ENCODE measurements at regions not wholly inside any gene's neighbourhood (a gene's known extent, or its start where the extent isn't known, plus 50 kb on each side); places are given as distances from the start of the nearest gene placed in this dataset.
"Not testable (repeated sequence)": the region's sequence is repeated elsewhere in the genome, so short reads cannot be mapped to it uniquely, and the experiment has no call there.

GRCh38 chr2:31651736-31652135 lies 71.0 kb upstream of the SRD5A2 start:
- no peak for ATAC-seq
- no peak for TF ChIP-seq ZFP30 (CRISPR knock-in tag; IDR thresholded peaks at IDR 0.05)
- no peak for TF ChIP-seq ARNTL (CRISPR knock-in tag; IDR thresholded peaks at IDR 0.05; ENCODE audit: borderline replicate concordance, low read depth)
- TF ChIP-seq RARB (CRISPR knock-in tag; IDR thresholded peaks at IDR 0.05), result no peak
- no peak for TF ChIP-seq OSR1 (CRISPR knock-in tag; IDR thresholded peaks at IDR 0.05)
- TF ChIP-seq SNAI2 (CRISPR knock-in tag; IDR thresholded peaks at IDR 0.05), result no peak
- no peak for TF ChIP-seq ZNF8 (CRISPR knock-in tag; IDR thresholded peaks at IDR 0.05)
- no peak for TF ChIP-seq ISL1 (CRISPR knock-in tag; IDR thresholded peaks at IDR 0.05)
- no peak for TF ChIP-seq TSHZ2 (CRISPR knock-in tag; IDR thresholded peaks at IDR 0.05)
- TF ChIP-seq CSDC2 (CRISPR knock-in tag; IDR thresholded peaks at IDR 0.05), result no peak
- no peak for TF ChIP-seq ZFP3 (CRISPR knock-in tag; IDR thresholded peaks at IDR 0.05)
- TF ChIP-seq PPARA (CRISPR knock-in tag; IDR thresholded peaks at IDR 0.05; ENCODE audit: borderline replicate concordance), result no peak
- TF ChIP-seq CSRNP3 (CRISPR knock-in tag; IDR thresholded peaks at IDR 0.05), result no peak
- TF ChIP-seq ZC3H10 (CRISPR knock-in tag; IDR thresholded peaks at IDR 0.05), result no peak

GRCh38 chr2:31651267-31651666 lies 70.5 kb upstream of the SRD5A2 start:
- ATAC-seq, result no peak
- TF ChIP-seq ZFP3 (CRISPR knock-in tag; IDR thresholded peaks at IDR 0.05) (no peak), ISL1 (CRISPR knock-in tag; IDR thresholded peaks at IDR 0.05) (no peak), CREB5 (CRISPR knock-in tag; IDR thresholded peaks at IDR 0.05; ENCODE audit: low read depth) (no peak), ZNF8 (CRISPR knock-in tag; IDR thresholded peaks at IDR 0.05) (no peak), PPARA (CRISPR knock-in tag; IDR thresholded peaks at IDR 0.05; ENCODE audit: borderline replicate concordance) (no peak), ESRRG (CRISPR knock-in tag; IDR thresholded peaks at IDR 0.05) (no peak), TOX (CRISPR knock-in tag; IDR thresholded peaks at IDR 0.05; ENCODE audit: borderline replicate concordance) (no peak), TCF4 (CRISPR knock-in tag; IDR thresholded peaks at IDR 0.05; ENCODE audit: borderline replicate concordance) (no peak), ARNTL (CRISPR knock-in tag; IDR thresholded peaks at IDR 0.05; ENCODE audit: borderline replicate concordance, low read depth) (no peak), POU6F1 (CRISPR knock-in tag; IDR thresholded peaks at IDR 0.05; ENCODE audit: borderline replicate concordance, low read depth) (no peak), ZC3H10 (CRISPR knock-in tag; IDR thresholded peaks at IDR 0.05) (no peak), GLIS3 (CRISPR knock-in tag; IDR thresholded peaks at IDR 0.05) (no peak), OSR1 (CRISPR knock-in tag; IDR thresholded peaks at IDR 0.05) (no peak)

GRCh38 chr2:31644551-31644950 lies 63.8 kb upstream of the SRD5A2 start:
- TF ChIP-seq ZC3H10 (CRISPR knock-in tag; IDR thresholded peaks at IDR 0.05), result no peak
- ATAC-seq, result no peak

GRCh38 chr2:31642707-31643106 lies 62.0 kb upstream of the SRD5A2 start:
- TF ChIP-seq CREB5 (CRISPR knock-in tag; IDR thresholded peaks at IDR 0.05; ENCODE audit: low read depth) (no peak), ISL1 (CRISPR knock-in tag; IDR thresholded peaks at IDR 0.05) (no peak)

GRCh38 chr2:31632201-31632600 lies 51.5 kb upstream of the SRD5A2 start:
- not testable (repeated sequence) for ATAC-seq

More at GRCh38 chr2:31642707-31643106, 62.0 kb upstream of the SRD5A2 start:
- ATAC-seq, result no peak

Data from SK-N-SH treated with all-trans-retinoic acid at 6 μM for 48 hours (cell line).